HL-60/S4 treated with retinoic acid at 250 ng/mL for 4 days and 3 days (cell line): ENCODE measurements at regions not wholly inside any gene's neighbourhood (a gene's known extent, or its start where the extent isn't known, plus 50 kb on each side); places are given as distances from the start of the nearest gene placed in this dataset.
"Not testable (repeated sequence)": the region's sequence is repeated elsewhere in the genome, so short reads cannot be mapped to it uniquely, and the experiment has no call there.

Experiments used
- in situ Hi-C: fragments of 300-500 bp; cut with MboI; formaldehyde crosslinking; loops from 2 replicates; pipeline ENCODE4 v1.7.0; 2022; ENCODE audit warnings: low sequenced_read_pairs

GRCh38 chr17:15802917-15803316, 70.8 kb downstream of the TBC1D26 start:
- in situ Hi-C loops = not testable (repeated sequence)

- in situ Hi-C loops = not testable (repeated sequence)
These were observed 74.7 kb downstream of the TBC1D26 start for GRCh38 chr17:15806825-15807224.

GRCh38 chr17:15813388-15813787, 81.3 kb downstream of the TBC1D26 start:
- in situ Hi-C loops = not testable (repeated sequence)

GRCh38 chr17:15814003-15814402, 81.9 kb downstream of the TBC1D26 start:
- in situ Hi-C loops = not testable (repeated sequence)

- in situ Hi-C loops = not testable (repeated sequence)
These were observed 85.8 kb downstream of the TBC1D26 start for GRCh38 chr17:15817861-15818260.

GRCh38 chr17:15822280-15822679, 90.2 kb downstream of the TBC1D26 start:
- in situ Hi-C loops = not testable (repeated sequence)

GRCh38 chr17:15828727-15829314, 96.7 kb downstream of the TBC1D26 start:
- in situ Hi-C loops = loop anchor here (25.0 kb wide), 1 partner anchor 158 kb away; the partner anchor contains the start of genes TTC19 and ZSWIM7

- in situ Hi-C loops = loop anchor here (25.0 kb wide), 1 partner anchor 157 kb away; the partner anchor contains the start of genes TTC19 and ZSWIM7
These were observed 98.1 kb downstream of the TBC1D26 start for GRCh38 chr17:15830221-15830620.

GRCh38 chr17:15831182-15831581, 99.1 kb downstream of the TBC1D26 start:
- in situ Hi-C loops = loop anchor here (25.0 kb wide), 1 partner anchor 156 kb away; the partner anchor contains the start of genes TTC19 and ZSWIM7

GRCh38 chr17:15832921-15833480, 100.9 kb downstream of the TBC1D26 start:
- in situ Hi-C loops = loop anchor here (25.0 kb wide), 1 partner anchor 154 kb away; the partner anchor contains the start of genes TTC19 and ZSWIM7

- in situ Hi-C loops = loop anchor here (25.0 kb wide), 1 partner anchor 153 kb away; the partner anchor contains the start of genes TTC19 and ZSWIM7
These were observed 101.8 kb downstream of the TBC1D26 start for GRCh38 chr17:15833890-15834289.

- in situ Hi-C loops = loop anchor here (25.0 kb wide), 1 partner anchor 152 kb away; the partner anchor contains the start of genes TTC19 and ZSWIM7
These were observed 103.4 kb downstream of the TBC1D26 start for GRCh38 chr17:15835481-15835880.

- in situ Hi-C loops = loop anchor here (25.0 kb wide), 1 partner anchor 151 kb away; the partner anchor contains the start of genes TTC19 and ZSWIM7
These were observed 104.3 kb downstream of the TBC1D26 start for GRCh38 chr17:15836249-15836982.

- in situ Hi-C loops = loop anchor here (25.0 kb wide), 1 partner anchor 150 kb away; the partner anchor contains the start of genes TTC19 and ZSWIM7
These were observed 104.9 kb downstream of the TBC1D26 start for GRCh38 chr17:15836991-15837390.

GRCh38 chr17:15847447-15848229, 97.3 kb upstream of the ADORA2B start:
- in situ Hi-C loops = loop anchor here (25.0 kb wide), 1 partner anchor 140 kb away; the partner anchor contains the start of genes TTC19 and ZSWIM7

- in situ Hi-C loops = loop anchor here (25.0 kb wide), 1 partner anchor 138 kb away; the partner anchor contains the start of genes TTC19 and ZSWIM7
These were observed 95.9 kb upstream of the ADORA2B start for GRCh38 chr17:15849054-15849453.

- in situ Hi-C loops = not testable (repeated sequence)
These were observed 94.9 kb upstream of the ADORA2B start for GRCh38 chr17:15850071-15850470.

- in situ Hi-C loops = not testable (repeated sequence)
These were observed 94.2 kb upstream of the ADORA2B start for GRCh38 chr17:15850687-15851086.

GRCh38 chr17:15852863-15853262, 92.1 kb upstream of the ADORA2B start:
- in situ Hi-C loops = not testable (repeated sequence)

GRCh38 chr17:15856191-15856590, 88.7 kb upstream of the ADORA2B start:
- in situ Hi-C loops = not testable (repeated sequence)
